ENCODE measurements at regions not wholly inside any gene's neighbourhood (a gene's known extent, or its start where the extent isn't known, plus 50 kb on each side); places are given as distances from the start of the nearest gene placed in this dataset.
"Not testable (repeated sequence)": the region's sequence is repeated elsewhere in the genome, so short reads cannot be mapped to it uniquely, and the experiment has no call there.

DNA sequence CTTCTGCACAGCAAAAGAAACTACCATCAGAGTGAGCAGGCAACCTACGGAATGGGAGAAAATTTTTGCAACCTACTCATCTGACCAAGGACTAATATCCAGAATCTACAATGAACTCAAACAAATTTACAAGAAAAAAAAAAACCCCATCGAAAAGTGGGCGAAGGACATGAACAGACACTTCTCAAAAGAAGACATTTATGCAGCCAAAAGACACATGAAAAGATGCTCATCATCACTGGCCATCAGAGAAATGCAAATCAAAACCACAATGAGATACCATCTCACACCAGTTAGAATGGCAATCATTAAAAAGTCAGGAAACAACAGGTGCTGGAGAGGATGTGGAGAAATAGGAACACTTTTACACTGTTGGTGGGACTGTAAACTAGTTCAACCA lies 164.6 kb downstream of the AHSP start:
- not testable (repeated sequence) for H3K4me3 ChIP-seq (ENCODE audit: extremely low read depth, insufficient read depth, low read length, poor library complexity, severe bottlenecking); H3K9me3 ChIP-seq (ENCODE audit: control insufficient read depth, low read length); H3K4me1 ChIP-seq (ENCODE audit: control insufficient read depth, insufficient read depth, low read length, poor library complexity, severe bottlenecking); H3K27ac ChIP-seq (ENCODE audit: low read depth, low read length, severe bottlenecking); H3K36me3 ChIP-seq (ENCODE audit: control insufficient read depth, insufficient read depth, low read length)
- no CpG with 5 or more reads among the region's 3 CpGs for WGBS, 2 experiments (ENCODE audit: insufficient coverage in 2 of 2)

DNA sequence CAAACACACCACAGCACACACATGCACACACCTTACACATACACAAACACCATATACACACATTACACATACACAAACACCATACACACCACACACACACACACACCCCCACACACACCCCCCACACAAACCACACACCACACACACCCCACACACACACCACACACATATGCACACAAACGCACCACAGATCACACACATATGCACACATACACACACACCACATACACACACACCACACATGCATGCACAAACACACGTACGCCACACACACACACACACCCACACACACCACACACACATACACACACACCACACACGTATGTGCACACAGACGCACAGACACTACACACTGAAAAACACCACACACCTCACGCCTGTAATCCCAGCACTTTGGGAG lies 166.0 kb downstream of the AHSP start:
- Histone ChIP-seq H3K4me3 (ENCODE audit: extremely low read depth, insufficient read depth, low read length, poor library complexity, severe bottlenecking) (no peak overlapping the region), H3K4me1 (ENCODE audit: control insufficient read depth, insufficient read depth, low read length, poor library complexity, severe bottlenecking) (no peaks in the 10 kb centered on the region), H3K36me3 (ENCODE audit: control insufficient read depth, insufficient read depth, low read length) (no peaks in the 10 kb centered on the region), H3K9me3 (ENCODE audit: control insufficient read depth, low read length) (no peaks in the 10 kb centered on the region), H3K27ac (ENCODE audit: low read depth, low read length, severe bottlenecking) (no peak overlapping the region)
- 87 to 88% methylated on average over 4 of the region's 6 CpGs for WGBS, 2 experiments (ENCODE audit: insufficient coverage in 2 of 2)

DNA sequence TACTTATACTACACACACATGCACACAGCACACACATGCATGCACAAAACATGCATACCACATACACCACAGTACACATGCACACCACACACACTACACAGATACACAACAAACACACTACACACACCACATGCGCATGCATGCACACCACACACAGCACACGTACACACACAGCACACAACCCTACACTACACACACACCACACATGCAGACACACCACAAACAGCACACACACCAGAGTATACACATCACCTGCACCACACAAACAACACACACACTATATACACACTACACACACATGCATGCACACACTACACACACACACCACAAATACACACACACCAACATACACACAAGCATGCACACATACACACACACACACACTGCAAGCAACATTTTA lies 166.8 kb downstream of the AHSP start:
- H3K9me3 ChIP-seq (ENCODE audit: control insufficient read depth, low read length) = no peaks in the 10 kb centered on the region
- no peaks in the 10 kb centered on the region for H3K4me1 ChIP-seq (ENCODE audit: control insufficient read depth, insufficient read depth, low read length, poor library complexity, severe bottlenecking)
- H3K27ac ChIP-seq (ENCODE audit: low read depth, low read length, severe bottlenecking) = no peak overlapping the region
- WGBS, 2 experiments (ENCODE audit: insufficient coverage in 2 of 2) = 71 to 97% methylated on average over 1 to 2 of the region's 2 CpGs
- H3K4me3 ChIP-seq (ENCODE audit: extremely low read depth, insufficient read depth, low read length, poor library complexity, severe bottlenecking) = no peak overlapping the region
- H3K36me3 ChIP-seq (ENCODE audit: control insufficient read depth, insufficient read depth, low read length) = no peaks in the 10 kb centered on the region

DNA sequence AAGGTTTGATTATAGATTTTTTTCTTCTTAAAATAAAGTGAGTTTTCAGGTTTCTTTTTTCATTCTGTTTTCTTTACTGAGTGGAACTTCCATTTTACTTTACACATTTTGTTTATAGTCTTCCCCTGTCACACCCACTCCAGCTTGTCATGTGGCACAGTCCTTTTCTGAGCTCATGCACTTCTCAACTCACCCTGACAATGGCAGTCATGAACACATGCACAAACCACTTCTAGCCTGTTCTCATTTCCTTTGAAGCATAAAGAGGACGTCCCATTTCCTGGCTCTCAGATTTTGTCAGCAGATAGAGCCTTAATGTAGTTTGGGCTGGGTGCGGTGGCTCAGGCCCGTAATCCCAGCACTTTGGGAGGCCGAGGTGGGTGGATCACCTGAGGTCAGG lies 168.0 kb downstream of the AHSP start:
- Histone ChIP-seq H3K4me3 (ENCODE audit: extremely low read depth, insufficient read depth, low read length, poor library complexity, severe bottlenecking) (no peak overlapping the region), H3K9me3 (ENCODE audit: control insufficient read depth, low read length) (no peaks in the 10 kb centered on the region), H3K27ac (ENCODE audit: low read depth, low read length, severe bottlenecking) (no peak overlapping the region), H3K36me3 (ENCODE audit: control insufficient read depth, insufficient read depth, low read length) (no peaks in the 10 kb centered on the region), H3K4me1 (ENCODE audit: control insufficient read depth, insufficient read depth, low read length, poor library complexity, severe bottlenecking) (no peaks in the 10 kb centered on the region)
- 69% methylated on average over 3 of the region's 4 CpGs; no CpG with 5 or more reads in 1 of the 2 experiments for WGBS, 2 experiments (ENCODE audit: insufficient coverage in 2 of 2)

DNA sequence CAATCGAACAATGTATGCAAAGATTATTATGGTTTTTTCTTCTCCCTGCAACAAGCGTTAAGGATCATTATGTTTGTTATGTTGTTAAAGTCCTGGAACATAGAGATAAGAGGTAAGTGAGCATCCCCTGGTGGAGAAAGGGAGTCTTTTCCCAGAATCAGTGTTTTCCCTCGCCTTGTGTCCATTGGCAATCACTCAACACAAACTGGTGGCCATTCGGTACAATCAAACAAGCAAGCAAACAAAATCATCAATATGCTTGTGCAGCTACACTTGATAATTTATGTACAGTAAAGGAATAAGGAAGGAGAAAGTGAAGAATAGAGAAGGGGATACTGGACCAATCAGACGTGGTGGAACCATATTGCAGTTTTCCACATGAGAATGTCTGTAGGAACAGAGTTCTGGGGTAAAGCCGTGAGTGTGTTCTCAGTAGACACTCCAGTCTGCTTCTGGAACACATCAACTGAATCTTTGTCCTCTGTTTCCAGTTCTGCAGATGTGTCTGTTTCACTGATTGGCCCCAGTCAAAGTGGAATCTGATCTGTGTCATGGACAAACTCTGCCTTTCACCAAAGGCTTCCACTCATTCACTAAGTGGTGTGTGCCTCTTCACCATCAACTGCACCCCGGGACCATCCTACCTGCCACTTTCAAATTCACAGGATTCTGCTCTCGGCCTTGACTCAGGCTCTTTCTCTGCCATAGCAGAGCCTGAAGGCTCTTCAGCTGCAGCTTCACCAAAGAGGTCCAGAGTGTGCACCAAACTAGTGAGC lies 169.5 kb downstream of the AHSP start:
- Histone ChIP-seq H3K9me3 (ENCODE audit: control insufficient read depth, low read length) (no peaks in the 10 kb centered on the region), H3K4me3 (ENCODE audit: extremely low read depth, insufficient read depth, low read length, poor library complexity, severe bottlenecking) (no peak overlapping the region), H3K27ac (ENCODE audit: low read depth, low read length, severe bottlenecking) (no peak overlapping the region), H3K4me1 (ENCODE audit: control insufficient read depth, insufficient read depth, low read length, poor library complexity, severe bottlenecking) (no peaks in the 10 kb centered on the region), H3K36me3 (ENCODE audit: control insufficient read depth, insufficient read depth, low read length) (no peaks in the 10 kb centered on the region)
- WGBS, 2 experiments (ENCODE audit: insufficient coverage in 2 of 2) = 53 to 59% methylated on average over 2 to 4 of the region's 8 CpGs

DNA sequence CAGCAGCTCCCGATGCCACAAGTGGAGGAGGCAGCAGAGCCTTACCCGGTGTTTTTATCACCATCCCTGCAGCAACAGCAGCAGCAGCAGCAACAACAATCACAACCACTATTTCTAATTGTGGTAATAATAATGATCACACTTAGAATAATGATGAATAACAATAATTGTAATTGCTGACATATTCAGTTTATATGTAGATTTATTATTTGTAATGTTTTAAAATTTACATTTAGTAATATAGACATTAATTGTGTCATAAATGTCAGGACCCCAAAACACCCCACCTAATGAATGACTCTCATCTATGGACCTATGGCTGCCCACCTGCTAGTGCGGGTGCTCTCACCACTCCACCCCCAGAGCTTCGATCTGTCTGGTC lies 170.0 kb downstream of the AHSP start:
- WGBS, 2 experiments (ENCODE audit: insufficient coverage in 2 of 2) = 83% methylated on average over 1 of the region's 4 CpGs; no CpG with 5 or more reads in 1 of the 2 experiments
- H3K27ac ChIP-seq (ENCODE audit: low read depth, low read length, severe bottlenecking) = no peak overlapping the region

DNA sequence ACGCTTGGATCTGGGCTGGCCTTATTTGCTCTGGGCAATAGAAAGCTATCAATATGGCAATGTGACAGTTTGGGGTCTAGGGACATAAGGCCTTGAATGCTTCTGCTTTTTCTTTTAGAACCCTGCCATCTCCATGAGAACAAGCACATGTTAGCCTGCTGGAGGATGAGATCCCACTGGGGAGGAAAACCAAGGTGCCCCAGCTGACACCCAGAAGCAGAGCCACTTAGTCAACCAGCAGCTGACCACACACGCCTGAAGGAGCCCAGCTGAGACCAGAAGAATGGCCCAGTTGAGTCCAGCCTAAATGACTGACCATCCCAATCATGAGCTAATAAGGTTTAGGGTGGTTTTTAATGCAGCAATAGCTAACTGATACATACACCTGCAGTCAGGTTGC lies 171.2 kb downstream of the AHSP start:
- H3K9me3 ChIP-seq (ENCODE audit: control insufficient read depth, low read length) = no peaks in the 10 kb centered on the region
- WGBS, 2 experiments (ENCODE audit: insufficient coverage in 2 of 2) = 62 to 80% methylated on average over 2 of the region's 2 CpGs

More for the DNA sequence above, 170.0 kb downstream of the AHSP start:
- Histone ChIP-seq H3K4me1 (ENCODE audit: control insufficient read depth, insufficient read depth, low read length, poor library complexity, severe bottlenecking) (no peaks in the 10 kb centered on the region), H3K4me3 (ENCODE audit: extremely low read depth, insufficient read depth, low read length, poor library complexity, severe bottlenecking) (no peak overlapping the region), H3K9me3 (ENCODE audit: control insufficient read depth, low read length) (no peaks in the 10 kb centered on the region), H3K36me3 (ENCODE audit: control insufficient read depth, insufficient read depth, low read length) (peaks cover 4% of the 10 kb centered on the region)

DNA sequence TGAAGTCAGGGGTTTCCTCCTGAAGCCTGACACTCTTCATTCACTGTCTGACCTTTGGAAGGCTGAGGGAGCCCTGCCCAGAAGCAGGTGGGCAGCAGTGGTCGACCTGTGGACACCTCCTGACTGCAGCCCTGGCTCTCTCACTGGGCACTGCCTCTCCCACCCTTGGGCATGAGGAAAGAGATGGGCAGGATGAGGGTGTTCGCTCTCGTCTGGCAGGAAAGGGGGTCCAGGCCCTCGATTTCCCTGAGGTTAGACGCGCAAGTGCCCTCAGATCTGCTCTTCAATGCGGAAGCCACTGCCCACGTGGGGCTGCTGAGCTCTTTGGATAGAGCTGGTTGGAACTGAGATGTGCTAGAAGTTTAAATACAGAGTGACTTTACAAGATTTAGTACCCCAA lies 171.9 kb downstream of the AHSP start:
- Histone ChIP-seq H3K4me3 (ENCODE audit: extremely low read depth, insufficient read depth, low read length, poor library complexity, severe bottlenecking) (no peak overlapping the region), H3K9me3 (ENCODE audit: control insufficient read depth, low read length) (no peaks in the 10 kb centered on the region), H3K36me3 (ENCODE audit: control insufficient read depth, insufficient read depth, low read length) (peaks cover 22% of the 10 kb centered on the region), H3K27ac (ENCODE audit: low read depth, low read length, severe bottlenecking) (no peak overlapping the region), H3K4me1 (ENCODE audit: control insufficient read depth, insufficient read depth, low read length, poor library complexity, severe bottlenecking) (no peaks in the 10 kb centered on the region)
- WGBS, 2 experiments (ENCODE audit: insufficient coverage in 2 of 2) = 71 to 77% methylated on average over 5 to 8 of the region's 8 CpGs

More for the DNA sequence above, 171.2 kb downstream of the AHSP start:
- peaks cover 16% of the 10 kb centered on the region for H3K36me3 ChIP-seq (ENCODE audit: control insufficient read depth, insufficient read depth, low read length)
- no peak overlapping the region for H3K4me3 ChIP-seq (ENCODE audit: extremely low read depth, insufficient read depth, low read length, poor library complexity, severe bottlenecking)
- no peaks in the 10 kb centered on the region for H3K4me1 ChIP-seq (ENCODE audit: control insufficient read depth, insufficient read depth, low read length, poor library complexity, severe bottlenecking)
- no peak overlapping the region for H3K27ac ChIP-seq (ENCODE audit: low read depth, low read length, severe bottlenecking)

DNA sequence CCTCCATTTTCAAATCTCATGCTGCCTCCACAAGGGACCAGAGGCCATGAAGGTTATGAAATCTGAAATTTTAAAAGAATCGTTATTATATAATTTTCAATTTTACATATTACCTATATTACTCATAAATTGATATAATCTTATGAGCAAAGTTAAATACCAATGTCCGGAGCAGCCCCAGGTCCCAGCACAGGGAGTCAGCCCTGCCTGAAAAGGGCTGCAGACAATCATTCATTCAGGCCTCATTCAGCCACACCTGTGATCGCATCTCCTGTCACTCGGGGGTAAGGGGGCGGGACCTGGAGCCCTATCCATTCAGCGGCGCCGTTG lies 172.5 kb downstream of the AHSP start:
- no peak overlapping the region for H3K27ac ChIP-seq (ENCODE audit: low read depth, low read length, severe bottlenecking)
- H3K36me3 ChIP-seq (ENCODE audit: control insufficient read depth, insufficient read depth, low read length) = peaks cover 28% of the 10 kb centered on the region
- H3K4me3 ChIP-seq (ENCODE audit: extremely low read depth, insufficient read depth, low read length, poor library complexity, severe bottlenecking) = peak overlapping the region; percentile 76
- WGBS, 2 experiments (ENCODE audit: insufficient coverage in 2 of 2) = 0% methylated on average over 6 of the region's 8 CpGs
- H3K9me3 ChIP-seq (ENCODE audit: control insufficient read depth, low read length) = no peaks in the 10 kb centered on the region
- no peaks in the 10 kb centered on the region for H3K4me1 ChIP-seq (ENCODE audit: control insufficient read depth, insufficient read depth, low read length, poor library complexity, severe bottlenecking)

DNA sequence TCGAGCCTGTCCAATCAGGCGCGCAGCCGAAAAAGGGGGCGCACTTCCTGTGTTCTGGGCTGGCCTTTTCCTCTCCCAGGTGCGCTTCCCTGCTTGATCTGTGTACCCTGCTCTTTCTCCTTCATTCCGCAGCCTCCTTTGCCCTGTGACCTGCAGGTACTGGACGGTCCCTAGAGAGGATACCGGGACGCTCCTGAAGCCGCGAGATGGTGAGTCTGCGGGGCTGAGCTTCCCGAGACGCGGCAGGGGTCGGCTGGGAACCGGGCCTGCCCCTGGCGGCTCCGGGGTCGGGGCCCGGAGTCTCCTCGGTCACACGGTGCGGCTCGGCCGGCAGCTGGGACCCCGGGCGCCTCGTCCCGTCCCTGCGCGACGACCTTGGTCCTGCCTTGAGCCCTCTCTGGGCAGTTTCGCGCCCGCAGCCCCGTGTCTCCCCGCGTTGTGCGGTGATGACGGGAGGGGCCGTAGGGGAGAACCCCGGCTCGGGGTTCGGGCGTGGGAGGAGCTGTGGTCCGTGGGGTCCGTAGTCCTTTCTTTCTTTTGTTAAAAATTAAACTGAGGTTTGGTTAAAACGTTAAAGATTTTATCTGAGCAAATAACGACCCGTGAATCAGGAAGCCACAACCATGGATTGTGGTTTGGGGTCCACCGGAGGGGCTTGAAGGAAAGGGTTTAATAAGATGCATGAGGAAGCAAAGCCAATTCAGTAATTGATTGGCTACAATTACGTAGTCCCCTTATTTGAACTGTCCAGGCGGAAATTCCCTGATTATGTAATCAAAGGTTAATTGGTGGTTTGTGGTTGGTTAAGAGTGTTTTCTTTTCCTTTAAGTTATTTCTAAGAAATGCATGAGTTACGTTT lies 172.8 kb upstream of the ZNF267 start:
- Histone ChIP-seq H3K4me1 (ENCODE audit: control insufficient read depth, insufficient read depth, low read length, poor library complexity, severe bottlenecking) (no peaks in the 10 kb centered on the region), H3K9me3 (ENCODE audit: control insufficient read depth, low read length) (no peaks in the 10 kb centered on the region), H3K4me3 (ENCODE audit: extremely low read depth, insufficient read depth, low read length, poor library complexity, severe bottlenecking) (peak overlapping the region; percentile 76), H3K36me3 (ENCODE audit: control insufficient read depth, insufficient read depth, low read length) (peaks cover 33% of the 10 kb centered on the region), H3K27ac (ENCODE audit: low read depth, low read length, severe bottlenecking) (no peak overlapping the region)
- WGBS, 2 experiments (ENCODE audit: insufficient coverage in 2 of 2) = 2% methylated on average over 38 to 55 of the region's 56 CpGs

DNA sequence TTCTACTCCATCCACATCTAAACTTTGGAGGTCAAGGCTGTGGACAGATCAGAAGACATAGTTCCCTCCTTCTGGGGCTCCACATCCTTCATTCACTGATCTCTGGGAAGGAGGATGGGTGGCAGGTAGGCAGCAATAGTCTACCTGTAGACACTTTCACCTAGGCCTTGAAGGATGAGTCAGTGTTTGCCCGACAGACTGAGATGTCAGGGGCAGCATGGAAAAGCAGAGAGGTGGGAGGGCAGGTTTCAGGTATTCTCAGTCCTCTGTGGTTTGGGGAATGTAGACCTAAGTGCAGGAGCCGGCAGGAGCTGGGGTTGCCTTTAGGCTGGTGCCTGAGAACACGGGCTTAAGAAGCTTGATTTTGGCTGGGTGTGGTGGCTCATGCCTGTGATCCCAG lies 171.9 kb upstream of the ZNF267 start:
- no peak overlapping the region for H3K4me3 ChIP-seq (ENCODE audit: extremely low read depth, insufficient read depth, low read length, poor library complexity, severe bottlenecking)
- no peak overlapping the region for H3K27ac ChIP-seq (ENCODE audit: low read depth, low read length, severe bottlenecking)
- 81 to 84% methylated on average over 2 to 3 of the region's 3 CpGs for WGBS, 2 experiments (ENCODE audit: insufficient coverage in 2 of 2)
- H3K4me1 ChIP-seq (ENCODE audit: control insufficient read depth, insufficient read depth, low read length, poor library complexity, severe bottlenecking) = no peaks in the 10 kb centered on the region
- no peaks in the 10 kb centered on the region for H3K9me3 ChIP-seq (ENCODE audit: control insufficient read depth, low read length)
- peaks cover 42% of the 10 kb centered on the region for H3K36me3 ChIP-seq (ENCODE audit: control insufficient read depth, insufficient read depth, low read length)
